ENCODE measurements at regions not wholly inside any gene's neighbourhood (a gene's known extent, or its start where the extent isn't known, plus 50 kb on each side); places are given as distances from the start of the nearest gene placed in this dataset.
A peak's percentile ranks its signal among the peaks of the same experiment; 100 is the strongest.

- H3K9me3 ChIP-seq (replicated peaks in 1 of 2; ENCODE audit: control insufficient read depth in 1 of 2, insufficient read depth in 1 of 2, low read length in 2 of 2), result no peaks in the 10 kb centered on the region
- peaks cover 0 to 6% (median 2%) of the 10 kb centered on the region in 7 donors for H3K9me3 Mint-ChIP-seq
- H3K4me3 Mint-ChIP-seq, result no peak overlapping the region
- no peak overlapping the region for H3K4me2 ChIP-seq (replicated peaks; ENCODE audit: extremely low read depth, low read length, poor library complexity, severe bottlenecking)
- no peaks in the 10 kb centered on the region for H3K36me3 ChIP-seq (replicated peaks in 1 of 2; ENCODE audit: control insufficient read depth in 1 of 2, insufficient read depth in 2 of 2, low read length in 2 of 2)
- peaks cover 3 to 4% of the 10 kb centered on the region in 2 donors for H3K36me3 Mint-ChIP-seq
- H3K27ac Mint-ChIP-seq, result peak overlapping the region in 3 of 7 donors; percentile 34 to 79 (median 58)
- H3K27me3 Mint-ChIP-seq (ENCODE audit: low read depth in 3 of 3), result peaks cover 11 to 25% (median 23%) of the 10 kb centered on the region in 3 donors
- no peak overlapping the region for H3K4me3 ChIP-seq (replicated peaks in 1 of 3; ENCODE audit: low read depth in 2 of 3, low read length in 3 of 3)
- intact Hi-C loops (cut with micrococcal nuclease), result loop anchor here (5.0 to 10.0 kb wide), 3 partner anchors 135 to 355 kb away; partner anchors contain the start of gene MAFB (in 1 of the 2)
- peaks cover 0 to 1% of the 10 kb centered on the region in 2 donors for H3K27me3 ChIP-seq (ENCODE audit: control insufficient read depth in 2 of 2, insufficient read depth in 2 of 2, low read length in 2 of 2)
- no peak for DNase-seq
- TF ChIP-seq, protein P1, sequence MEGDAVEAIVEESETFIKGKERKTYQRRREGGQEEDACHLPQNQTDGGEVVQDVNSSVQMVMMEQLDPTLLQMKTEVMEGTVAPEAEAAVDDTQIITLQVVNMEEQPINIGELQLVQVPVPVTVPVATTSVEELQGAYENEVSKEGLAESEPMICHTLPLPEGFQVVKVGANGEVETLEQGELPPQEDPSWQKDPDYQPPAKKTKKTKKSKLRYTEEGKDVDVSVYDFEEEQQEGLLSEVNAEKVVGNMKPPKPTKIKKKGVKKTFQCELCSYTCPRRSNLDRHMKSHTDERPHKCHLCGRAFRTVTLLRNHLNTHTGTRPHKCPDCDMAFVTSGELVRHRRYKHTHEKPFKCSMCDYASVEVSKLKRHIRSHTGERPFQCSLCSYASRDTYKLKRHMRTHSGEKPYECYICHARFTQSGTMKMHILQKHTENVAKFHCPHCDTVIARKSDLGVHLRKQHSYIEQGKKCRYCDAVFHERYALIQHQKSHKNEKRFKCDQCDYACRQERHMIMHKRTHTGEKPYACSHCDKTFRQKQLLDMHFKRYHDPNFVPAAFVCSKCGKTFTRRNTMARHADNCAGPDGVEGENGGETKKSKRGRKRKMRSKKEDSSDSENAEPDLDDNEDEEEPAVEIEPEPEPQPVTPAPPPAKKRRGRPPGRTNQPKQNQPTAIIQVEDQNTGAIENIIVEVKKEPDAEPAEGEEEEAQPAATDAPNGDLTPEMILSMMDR (IDR thresholded peaks at IDR 0.05), result no peak
- H2AFZ ChIP-seq (ENCODE audit: insufficient read depth, low read depth, low read length, poor library complexity, severe bottlenecking), result no peak overlapping the region
- H3K79me2 ChIP-seq (ENCODE audit: insufficient read depth, low read length), result no peaks in the 10 kb centered on the region
- peaks cover 35 to 39% of the 10 kb centered on the region in 2 donors for H3K4me1 ChIP-seq (ENCODE audit: control insufficient read depth in 1 of 2, insufficient read depth in 2 of 2, low read length in 2 of 2)
- WGBS (ENCODE audit: insufficient coverage), result no CpG with 5 or more reads among the region's 2 CpGs
- H4K20me1 ChIP-seq (ENCODE audit: insufficient read depth, low read length), result no peaks in the 10 kb centered on the region
- H3K9ac ChIP-seq (ENCODE audit: insufficient read depth, low read length, poor library complexity, severe bottlenecking), result no peak overlapping the region
- peaks cover 47% of the 10 kb centered on the region for H3K4me1 Mint-ChIP-seq
- no peak overlapping the region for H3K27ac ChIP-seq (ENCODE audit: low read depth in 1 of 2, low read length in 2 of 2)
Observed at GRCh38 chr20:40329321-40329720, 359.7 kb downstream of the MAFB start.

GRCh38 chr20:40326784-40327183, 362.3 kb downstream of the MAFB start:
- Histone ChIP-seq H3K36me3 (replicated peaks in 1 of 2; ENCODE audit: control insufficient read depth in 1 of 2, insufficient read depth in 2 of 2, low read length in 2 of 2) (no peaks in the 10 kb centered on the region), H3K4me2 (replicated peaks; ENCODE audit: extremely low read depth, low read length, poor library complexity, severe bottlenecking) (peak overlapping the region; percentile 8), H3K4me3 (replicated peaks in 1 of 3; ENCODE audit: low read depth in 2 of 3, low read length in 3 of 3) (peak overlapping the region in 1 of 3 experiments; percentile 5), H4K20me1 (ENCODE audit: insufficient read depth, low read length) (no peaks in the 10 kb centered on the region), H3K9ac (ENCODE audit: insufficient read depth, low read length, poor library complexity, severe bottlenecking) (peak overlapping the region; percentile 4), H2AFZ (ENCODE audit: insufficient read depth, low read depth, low read length, poor library complexity, severe bottlenecking) (no peak overlapping the region), H3K79me2 (ENCODE audit: insufficient read depth, low read length) (no peaks in the 10 kb centered on the region), H3K4me1 (ENCODE audit: control insufficient read depth in 1 of 2, insufficient read depth in 2 of 2, low read length in 2 of 2) (peaks cover 59 to 65% of the 10 kb centered on the region in 2 donors), H3K27ac (ENCODE audit: low read depth in 1 of 2, low read length in 2 of 2) (peak overlapping the region; percentile 61 to 82), H3K9me3 (replicated peaks in 1 of 2; ENCODE audit: control insufficient read depth in 1 of 2, insufficient read depth in 1 of 2, low read length in 2 of 2) (no peaks in the 10 kb centered on the region), H3K27me3 (ENCODE audit: control insufficient read depth in 2 of 2, insufficient read depth in 2 of 2, low read length in 2 of 2) (no peaks in the 10 kb centered on the region)
- Mint-ChIP-seq H3K4me3 (peak overlapping the region in 1 of 2 donors; percentile 59), H3K4me1 (peaks cover 71% of the 10 kb centered on the region), H3K9me3 (peaks cover 0 to 6% (median 0%) of the 10 kb centered on the region in 7 donors), H3K27ac (peak overlapping the region; percentile 92 to 98 (median 93)), H3K27me3 (ENCODE audit: low read depth in 3 of 3) (peaks cover 5 to 12% (median 8%) of the 10 kb centered on the region in 3 donors), H3K36me3 (peaks cover 0 to 8% of the 10 kb centered on the region in 2 donors)
- 0% methylated on average over 1 of the region's 3 CpGs for WGBS (ENCODE audit: insufficient coverage)
- TF ChIP-seq, protein P1 (IDR thresholded peaks at IDR 0.05), result no peak
- intact Hi-C loops (cut with micrococcal nuclease), result loop anchor here (5.0 to 10.0 kb wide), 3 partner anchors 138 to 358 kb away; partner anchors contain the start of gene MAFB (in 1 of the 2)
- peak; percentile 94 to 97 (median 94) for DNase-seq
